ENCODE measurements at regions not wholly inside any gene's neighbourhood (a gene's known extent, or its start where the extent isn't known, plus 50 kb on each side); places are given as distances from the start of the nearest gene placed in this dataset.

DNA sequence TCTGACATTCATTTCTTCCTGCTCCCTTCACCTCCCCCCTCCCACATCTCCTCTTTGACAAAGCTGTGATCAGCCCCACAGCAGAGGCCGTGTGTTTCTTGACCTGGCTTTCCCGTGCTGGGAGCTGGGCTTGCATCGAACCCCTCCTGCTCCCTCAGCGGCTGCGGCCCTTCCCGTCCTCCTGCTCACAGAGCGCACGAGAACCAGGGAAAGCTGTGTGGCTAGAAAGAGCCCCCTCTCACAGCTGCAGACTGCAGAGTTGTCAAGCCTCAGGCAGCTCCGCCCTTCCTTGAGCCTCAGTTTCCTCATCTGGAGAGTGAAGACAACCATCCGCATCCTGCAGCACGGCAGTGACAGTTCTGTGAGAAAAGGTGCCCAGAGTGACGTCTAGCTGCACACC lies 65.7 kb upstream of the GLI2 start:
- Histone ChIP-seq H3K36me3 (no peaks in the 10 kb centered on the region), H3K4me1 (replicated peaks) (no peaks in the 10 kb centered on the region), H3K4me3 (no peak overlapping the region), H3K9me3 (no peaks in the 10 kb centered on the region), H3K27me3 (replicated peaks; ENCODE audit: insufficient read depth) (no peaks in the 10 kb centered on the region), H3K27ac (no peak overlapping the region)
- intact Hi-C loops (cut with DNase I), result loop anchor here (10.0 kb wide), 1 partner anchor 415 kb away; the partner anchor contains the start of gene RALB
- TF ChIP-seq POLR2AphosphoS5 (IDR thresholded peaks at IDR 0.05) (no peak), POLR2A (IDR thresholded peaks at IDR 0.05) (no peak)
- TF ChIP-seq, protein P1, sequence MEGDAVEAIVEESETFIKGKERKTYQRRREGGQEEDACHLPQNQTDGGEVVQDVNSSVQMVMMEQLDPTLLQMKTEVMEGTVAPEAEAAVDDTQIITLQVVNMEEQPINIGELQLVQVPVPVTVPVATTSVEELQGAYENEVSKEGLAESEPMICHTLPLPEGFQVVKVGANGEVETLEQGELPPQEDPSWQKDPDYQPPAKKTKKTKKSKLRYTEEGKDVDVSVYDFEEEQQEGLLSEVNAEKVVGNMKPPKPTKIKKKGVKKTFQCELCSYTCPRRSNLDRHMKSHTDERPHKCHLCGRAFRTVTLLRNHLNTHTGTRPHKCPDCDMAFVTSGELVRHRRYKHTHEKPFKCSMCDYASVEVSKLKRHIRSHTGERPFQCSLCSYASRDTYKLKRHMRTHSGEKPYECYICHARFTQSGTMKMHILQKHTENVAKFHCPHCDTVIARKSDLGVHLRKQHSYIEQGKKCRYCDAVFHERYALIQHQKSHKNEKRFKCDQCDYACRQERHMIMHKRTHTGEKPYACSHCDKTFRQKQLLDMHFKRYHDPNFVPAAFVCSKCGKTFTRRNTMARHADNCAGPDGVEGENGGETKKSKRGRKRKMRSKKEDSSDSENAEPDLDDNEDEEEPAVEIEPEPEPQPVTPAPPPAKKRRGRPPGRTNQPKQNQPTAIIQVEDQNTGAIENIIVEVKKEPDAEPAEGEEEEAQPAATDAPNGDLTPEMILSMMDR (IDR thresholded peaks at IDR 0.05), result no peak
- 71% methylated on average over 12 of the region's 12 CpGs for WGBS
- no peak for DNase-seq (ENCODE audit: low spot score)

DNA sequence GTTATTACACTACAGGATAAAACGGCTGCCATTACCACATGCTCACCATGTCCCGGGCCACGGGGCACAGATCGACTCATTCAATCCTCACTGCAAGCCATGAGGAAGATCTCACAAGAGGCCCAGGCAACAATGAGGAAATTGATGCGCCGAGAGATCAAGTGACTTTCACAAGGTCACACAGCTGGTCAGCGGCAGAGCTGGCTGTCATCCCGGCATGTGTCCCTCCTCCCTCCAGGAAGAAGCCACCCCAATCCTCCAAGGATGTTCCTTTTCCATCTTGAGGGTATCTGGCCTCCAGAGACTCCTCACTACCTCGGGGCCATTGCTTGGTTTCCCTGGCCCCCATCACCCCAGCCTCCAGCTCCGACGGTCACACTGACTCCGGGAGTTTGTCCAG lies 65.3 kb upstream of the GLI2 start:
- Histone ChIP-seq H3K27me3 (replicated peaks; ENCODE audit: insufficient read depth) (no peaks in the 10 kb centered on the region), H3K4me3 (no peak overlapping the region), H3K9me3 (no peaks in the 10 kb centered on the region), H3K4me1 (replicated peaks) (no peaks in the 10 kb centered on the region), H3K27ac (peak overlapping the region in 1 of 2 donors; percentile 47), H3K36me3 (no peaks in the 10 kb centered on the region)
- TF ChIP-seq, protein P1 (IDR thresholded peaks at IDR 0.05), result no peak
- no peak for TF ChIP-seq POLR2A (IDR thresholded peaks at IDR 0.05)
- no peak for DNase-seq (ENCODE audit: low spot score)
- WGBS, result 87% methylated on average over 12 of the region's 12 CpGs
- intact Hi-C loops (cut with DNase I), result loop anchor here (10.0 kb wide), 1 partner anchor 416 kb away; the partner anchor contains the start of gene RALB

DNA sequence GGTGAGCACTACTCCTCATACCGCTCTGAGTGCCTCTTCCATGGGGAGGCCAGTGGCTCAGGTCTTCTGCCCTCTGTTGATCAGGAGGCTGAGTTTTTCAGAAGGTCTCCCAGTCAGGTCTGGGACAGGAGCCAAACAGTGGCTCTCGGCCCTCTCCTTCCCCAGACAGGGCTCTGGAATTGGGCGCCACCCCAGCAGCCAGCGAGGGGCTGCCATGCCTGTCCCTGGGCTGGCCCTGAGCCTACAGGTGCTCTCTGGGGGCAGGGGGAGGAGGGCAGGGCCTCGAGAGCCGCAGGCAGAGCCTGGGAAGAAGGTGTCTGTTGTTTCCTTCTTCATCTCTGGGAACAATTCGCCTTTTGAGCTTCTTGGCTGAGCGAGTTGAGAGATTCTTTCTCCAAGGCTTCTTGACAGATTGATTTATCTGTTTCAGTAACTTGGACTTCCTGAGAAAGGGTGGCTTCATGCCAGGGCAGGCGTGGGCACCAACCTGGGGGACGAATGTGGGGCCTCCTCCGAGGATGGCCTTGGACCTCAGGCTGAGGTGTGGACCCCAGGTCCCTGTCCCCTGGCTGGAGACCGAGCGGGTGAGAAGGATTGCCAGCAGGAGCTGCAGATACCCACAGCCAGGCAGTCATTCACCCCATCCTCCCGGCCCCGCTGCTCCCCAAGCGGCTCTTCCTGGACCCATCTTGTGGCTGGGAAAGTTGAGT lies 64.7 kb upstream of the GLI2 start:
- 53% methylated on average over 16 of the region's 16 CpGs for whole genome bisulfite sequencing
- Histone ChIP-seq H3K4me3 (no peak overlapping the region), H3K27ac (peak overlapping the region in 1 of 2 donors; percentile 47), H3K9me3 (no peaks in the 10 kb centered on the region), H3K4me1 (replicated peaks) (no peaks in the 10 kb centered on the region), H3K36me3 (no peaks in the 10 kb centered on the region), H3K27me3 (replicated peaks; ENCODE audit: insufficient read depth) (no peaks in the 10 kb centered on the region)
- intact Hi-C loops (cut with DNase I), result loop anchor here (10.0 kb wide), 1 partner anchor 416 kb away; the partner anchor contains the start of gene RALB
- TF ChIP-seq, protein P1 (IDR thresholded peaks at IDR 0.05), result no peak
- TF ChIP-seq POLR2A (IDR thresholded peaks at IDR 0.05) (no peak), POLR2AphosphoS5 (IDR thresholded peaks at IDR 0.05) (no peak)
- no peak for DNase-seq (ENCODE audit: low spot score)

DNA sequence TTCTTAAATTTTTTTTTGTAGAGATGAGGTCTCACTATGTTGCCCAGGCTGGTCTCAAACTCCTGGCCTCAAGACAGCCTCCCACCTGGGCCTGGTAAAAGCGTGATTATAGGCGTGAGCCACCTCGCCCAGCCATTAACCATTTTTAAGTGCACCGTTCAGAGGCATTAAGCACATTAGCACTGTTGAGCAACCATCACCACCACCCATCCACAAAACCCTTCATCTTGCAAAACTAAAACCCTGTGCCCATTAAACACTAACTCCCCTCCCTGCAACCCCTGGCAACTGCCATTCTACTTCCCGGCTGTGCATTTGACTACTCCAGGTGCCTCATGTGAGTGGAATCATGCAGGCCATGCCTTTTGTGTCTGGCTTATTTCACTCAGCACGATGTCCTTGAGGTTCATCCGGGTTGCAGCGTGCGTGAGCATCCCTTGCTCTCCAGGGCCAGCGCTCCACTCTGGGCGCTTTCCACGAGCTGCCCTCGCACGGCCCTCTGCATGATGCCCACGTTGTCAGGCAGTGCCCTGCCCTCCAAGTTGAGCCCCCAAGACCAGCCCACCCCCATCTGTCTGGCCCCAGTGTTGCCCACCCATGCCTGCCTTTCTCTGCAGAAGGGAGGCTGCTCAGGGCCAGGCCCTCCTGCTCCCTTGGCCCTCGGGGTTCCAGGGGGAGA lies 63.0 kb upstream of the GLI2 start:
- intact Hi-C loops (cut with DNase I), result loop anchor here (10.0 kb wide), 1 partner anchor 418 kb away; the partner anchor contains the start of gene RALB
- WGBS, result 90% methylated on average over 16 of the region's 16 CpGs

More for the DNA sequence above, 63.0 kb upstream of the GLI2 start:
- no peak overlapping the region for H3K27ac ChIP-seq
- H3K9me3 ChIP-seq, result no peaks in the 10 kb centered on the region
- TF ChIP-seq, protein P1 (IDR thresholded peaks at IDR 0.05), result no peak
- no peak for TF ChIP-seq POLR2AphosphoS5 (IDR thresholded peaks at IDR 0.05)
- TF ChIP-seq POLR2A (IDR thresholded peaks at IDR 0.05), result no peak
- H3K4me3 ChIP-seq, result no peak overlapping the region
- no peaks in the 10 kb centered on the region for H3K36me3 ChIP-seq
- no peak for DNase-seq (ENCODE audit: low spot score)
- no peaks in the 10 kb centered on the region for H3K4me1 ChIP-seq (replicated peaks)
- no peaks in the 10 kb centered on the region for H3K27me3 ChIP-seq (replicated peaks; ENCODE audit: insufficient read depth)
